ENCODE measurements at regions not wholly inside any gene's neighbourhood (a gene's known extent, or its start where the extent isn't known, plus 50 kb on each side); places are given as distances from the start of the nearest gene placed in this dataset.

- H3K4me3 ChIP-seq (ENCODE audit: low read depth, low read length) = no peak overlapping the region
- TF ChIP-seq CTCF (IDR thresholded peaks at IDR 0.05; ENCODE audit: low read depth, low read length, missing control alignments) = no peak
- no peak for DNase-seq (ENCODE audit: low read depth)
Observed at GRCh38 chr5:167653645-167654106, 637.8 kb upstream of the WWC1 start.

GRCh38 chr5:167657016-167657415 is 634.4 kb upstream of the WWC1 start:
- no peak for TF ChIP-seq CTCF (IDR thresholded peaks at IDR 0.05; ENCODE audit: low read depth, low read length, missing control alignments)
- H3K4me3 ChIP-seq (ENCODE audit: low read depth, low read length) = no peak overlapping the region
- no peak for DNase-seq (ENCODE audit: low read depth)

DNA sequence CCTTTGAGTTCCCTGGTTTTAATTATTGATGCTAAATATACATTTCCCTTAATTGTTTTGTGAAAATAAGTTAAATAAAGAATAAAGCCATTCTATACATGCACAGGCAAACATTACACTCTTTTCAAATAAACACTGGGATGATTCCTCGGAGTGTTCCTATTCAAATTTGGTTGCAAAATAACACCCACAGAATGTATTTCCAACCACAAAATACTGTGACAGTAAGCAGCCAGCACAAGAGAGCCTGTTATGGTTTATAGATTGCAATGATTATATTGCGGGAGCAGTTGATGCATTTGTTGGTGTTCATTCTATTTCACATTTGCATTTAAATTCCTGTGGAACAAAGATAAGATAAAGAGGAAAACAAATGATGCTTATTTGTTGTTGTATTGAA is 632.6 kb upstream of the WWC1 start:
- no peak overlapping the region for H3K4me3 ChIP-seq (ENCODE audit: low read depth, low read length)
- no peak for DNase-seq (ENCODE audit: low read depth)
- TF ChIP-seq CTCF (IDR thresholded peaks at IDR 0.05; ENCODE audit: low read depth, low read length, missing control alignments) = no peak

DNA sequence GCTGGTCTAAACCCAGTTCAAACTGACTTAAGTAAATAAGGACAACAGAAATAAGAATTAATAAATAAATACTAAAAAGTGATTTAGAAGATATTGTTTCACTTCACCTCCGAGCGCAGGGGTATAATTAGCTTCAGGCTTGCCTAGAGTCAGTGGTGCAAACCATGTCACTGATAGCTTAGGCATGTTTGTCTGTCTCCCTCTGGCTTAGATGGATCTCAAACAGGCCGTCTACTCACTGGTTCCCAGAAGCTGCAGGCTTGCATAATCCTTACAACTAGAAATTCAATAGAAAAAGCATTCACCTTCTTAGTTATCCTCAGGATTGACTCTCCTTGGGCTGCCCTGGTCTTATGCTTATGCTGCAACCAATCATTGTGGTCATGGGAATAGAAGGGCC is 629.8 kb upstream of the WWC1 start:
- H3K4me3 ChIP-seq (ENCODE audit: low read depth, low read length) = no peak overlapping the region
- no peak for TF ChIP-seq CTCF (IDR thresholded peaks at IDR 0.05; ENCODE audit: low read depth, low read length, missing control alignments)
- no peak for DNase-seq (ENCODE audit: low read depth)

DNA sequence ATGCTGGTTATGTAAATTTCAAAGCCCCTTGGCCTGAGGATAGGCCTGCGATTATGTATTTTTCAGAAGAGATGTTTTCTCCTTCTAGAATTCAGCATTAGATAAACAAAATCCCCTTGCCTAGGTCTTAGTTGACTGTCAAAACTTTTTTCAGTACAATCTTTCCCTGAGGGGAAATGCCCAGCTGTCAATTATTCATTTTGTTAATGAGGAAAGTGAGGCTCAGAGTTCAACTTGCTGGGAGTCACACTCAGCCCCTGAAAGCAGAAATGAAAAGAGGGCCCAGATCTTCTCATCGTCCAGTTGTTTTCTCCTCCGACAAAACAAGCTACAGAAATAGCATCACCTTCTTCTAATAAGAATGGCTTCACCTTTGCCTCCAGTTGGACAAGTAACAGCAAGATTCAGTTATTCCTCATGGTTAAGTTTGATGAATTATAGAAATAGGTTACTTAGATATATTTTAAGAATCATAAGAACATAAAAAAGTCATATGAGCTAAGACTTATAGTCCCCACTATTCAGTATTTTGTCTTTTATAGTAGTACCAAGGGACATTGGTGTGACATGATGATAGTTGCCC is 627.1 kb upstream of the WWC1 start:
- DNase-seq (ENCODE audit: low read depth) = no peak
- H3K4me3 ChIP-seq (ENCODE audit: low read depth, low read length) = no peak overlapping the region
- TF ChIP-seq CTCF (IDR thresholded peaks at IDR 0.05; ENCODE audit: low read depth, low read length, missing control alignments) = no peak

DNA sequence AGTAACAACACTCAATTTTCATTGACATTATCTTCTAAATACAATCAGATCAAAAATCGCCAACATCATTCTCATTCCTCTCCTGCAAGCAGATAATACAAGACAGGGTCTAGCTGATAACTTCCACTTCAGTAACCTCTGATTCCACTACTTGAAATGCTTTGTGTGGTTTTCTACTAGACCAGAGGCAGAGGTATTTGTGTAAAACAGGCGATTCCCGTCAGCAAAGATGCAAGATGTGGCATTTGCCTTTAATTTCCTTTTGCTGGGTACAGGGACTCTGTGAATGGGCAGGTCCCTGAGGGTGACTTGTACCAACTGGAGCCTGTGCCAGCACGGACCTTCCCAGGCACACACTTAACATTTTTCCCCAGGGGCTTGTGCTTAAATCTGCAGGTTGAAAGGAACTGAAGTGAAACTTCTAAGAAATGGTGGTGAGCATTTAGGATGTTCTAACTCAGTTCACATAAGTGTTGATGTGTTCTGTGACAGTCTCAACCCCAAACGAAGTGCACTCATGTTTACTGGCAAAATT is 625.5 kb upstream of the WWC1 start:
- no peak for TF ChIP-seq CTCF (IDR thresholded peaks at IDR 0.05; ENCODE audit: low read depth, low read length, missing control alignments)
- no peak overlapping the region for H3K4me3 ChIP-seq (ENCODE audit: low read depth, low read length)
- DNase-seq (ENCODE audit: low read depth) = no peak

DNA sequence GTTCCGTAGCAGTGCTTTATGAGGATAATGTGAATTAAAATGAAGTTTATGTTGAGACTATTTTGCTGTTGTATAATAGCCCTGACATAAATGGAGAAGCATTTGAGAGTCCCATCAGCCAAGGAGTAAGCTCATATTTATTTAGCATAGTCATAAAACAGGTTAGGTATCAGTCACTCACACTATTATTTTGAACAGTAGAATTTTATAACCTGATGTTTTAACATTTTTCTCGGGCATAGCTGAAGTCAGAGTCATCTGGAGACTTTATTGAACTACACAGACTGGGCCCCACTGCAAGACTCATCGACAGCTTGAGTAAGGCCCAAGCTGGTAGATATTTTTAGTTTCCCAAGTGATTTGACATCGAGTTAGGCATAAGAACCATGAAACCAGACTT is 620.3 kb upstream of the WWC1 start:
- no peak for DNase-seq (ENCODE audit: low read depth)
- no peak for TF ChIP-seq CTCF (IDR thresholded peaks at IDR 0.05; ENCODE audit: low read depth, low read length, missing control alignments)
- H3K4me3 ChIP-seq (ENCODE audit: low read depth, low read length) = no peak overlapping the region

All from GM12864 (cell line).